Lower leg skin (tissue), 4 donors: ENCODE measurements at regions not wholly inside any gene's neighbourhood (a gene's known extent, or its start where the extent isn't known, plus 50 kb on each side); places are given as distances from the start of the nearest gene placed in this dataset.

Source experiments
- DNase-seq, 2 donors: peaks; one replicate each; pipeline ENCODE4 v3.0.0-alpha.2; 2019; ENCODE audit warnings: low spot score in 2 of 2
- H3K4me3 ChIP-seq: fragments of 200-600 bp; sonication (generic); 2 replicates; pipeline ENCODE4 v1.5.1; 2017; ENCODE audit warnings: mild to moderate bottlenecking, low read depth; ENCODE audit not compliant: poor library complexity, severe bottlenecking
- CTCF ChIP-seq, 3 donors: fragments of 450-650 bp; IDR thresholded peaks; one replicate each; pipeline ENCODE4 v1.5.1; 2016; ENCODE audit warnings: antibody characterized with exemption in 3 of 3, mild to moderate bottlenecking in 3 of 3, moderate library complexity in 2 of 3
- POLR2A ChIP-seq, 2 donors: fragments of 450-650 bp; IDR thresholded peaks; one replicate each; pipeline ENCODE4 v1.6.1; 2016 to 2017; ENCODE audit warnings: antibody characterized with exemption in 2 of 2, mild to moderate bottlenecking in 1 of 2, moderate library complexity in 1 of 2
- WGBS, 2 donors: methylation state at CpG; one replicate each; pipeline ENCODE4 v1.1.5; 2018; 5-methylcytosine and 5-hydroxymethylcytosine counted together
- intact Hi-C: fragments of 100-400 bp; cut with DNase I; formaldehyde crosslinking; loops from one replicate; pipeline ENCODE4 v1.15.0; 2023; ENCODE audit warnings: low total_unique reads

GRCh38 chr12:94722664-94723063 is 72.3 kb upstream of the TMCC3 start:
- DNase-seq, result no peak
- intact Hi-C loops, result no loop called here
- 83 to 87% methylated on average over 3 of the region's 3 CpGs for WGBS, 2 donors
- TF ChIP-seq CTCF (IDR thresholded peaks at IDR 0.05), result no peak
- no peak for TF ChIP-seq POLR2A (IDR thresholded peaks at IDR 0.05)
- no peak overlapping the region for H3K4me3 ChIP-seq

- intact Hi-C loops, result no loop called here
- 89 to 91% methylated on average over 1 of the region's 1 CpG for WGBS, 2 donors
- TF ChIP-seq CTCF (IDR thresholded peaks at IDR 0.05) (no peak), POLR2A (IDR thresholded peaks at IDR 0.05) (no peak)
- no peak overlapping the region for H3K4me3 ChIP-seq
- no peak for DNase-seq
These were observed 70.8 kb upstream of the TMCC3 start for GRCh38 chr12:94721173-94721572.

GRCh38 chr12:94718114-94718513 is 67.8 kb upstream of the TMCC3 start:
- 74 to 80% methylated on average over 1 of the region's 1 CpG for WGBS, 2 donors
- intact Hi-C loops, result no loop called here
- DNase-seq, result no peak

GRCh38 chr12:94717656-94718055 is 67.3 kb upstream of the TMCC3 start:
- intact Hi-C loops, result no loop called here
- 56 to 66% methylated on average over 1 of the region's 1 CpG for WGBS, 2 donors

More at GRCh38 chr12:94718114-94718513, 67.8 kb upstream of the TMCC3 start:
- TF ChIP-seq CTCF (IDR thresholded peaks at IDR 0.05), result no peak
- TF ChIP-seq POLR2A (IDR thresholded peaks at IDR 0.05), result no peak
- no peak overlapping the region for H3K4me3 ChIP-seq

GRCh38 chr12:94717108-94717507 is 66.8 kb upstream of the TMCC3 start:
- H3K4me3 ChIP-seq, result no peak overlapping the region
- intact Hi-C loops, result no loop called here
- WGBS, 2 donors, result 77 to 79% methylated on average over 8 of the region's 8 CpGs
- TF ChIP-seq POLR2A (IDR thresholded peaks at IDR 0.05), result no peak
- no peak for TF ChIP-seq CTCF (IDR thresholded peaks at IDR 0.05)
- no peak for DNase-seq

More at GRCh38 chr12:94717656-94718055, 67.3 kb upstream of the TMCC3 start:
- no peak overlapping the region for H3K4me3 ChIP-seq
- DNase-seq, result no peak
- TF ChIP-seq CTCF (IDR thresholded peaks at IDR 0.05), result no peak
- TF ChIP-seq POLR2A (IDR thresholded peaks at IDR 0.05), result no peak

- WGBS, 2 donors, result 64 to 70% methylated on average over 6 of the region's 6 CpGs
- no peak for TF ChIP-seq CTCF (IDR thresholded peaks at IDR 0.05)
- no peak for TF ChIP-seq POLR2A (IDR thresholded peaks at IDR 0.05)
- intact Hi-C loops, result no loop called here
- H3K4me3 ChIP-seq, result no peak overlapping the region
- DNase-seq, result no peak
These were observed 66.0 kb upstream of the TMCC3 start for GRCh38 chr12:94716339-94716738.
